ENCODE measurements at regions not wholly inside any gene's neighbourhood (a gene's known extent, or its start where the extent isn't known, plus 50 kb on each side); places are given as distances from the start of the nearest gene placed in this dataset.
"Not testable (repeated sequence)": the region's sequence is repeated elsewhere in the genome, so short reads cannot be mapped to it uniquely, and the experiment has no call there.

GRCh38 chr14:66278418-66278817, 207.8 kb upstream of the CCDC196 start:
- not testable (repeated sequence) for DNase-seq (ENCODE audit: low spot score)

GRCh38 chr14:66281036-66281776, 205.0 kb upstream of the CCDC196 start:
- DNase-seq (ENCODE audit: low spot score) = no peak

GRCh38 chr14:66284346-66284745, 201.8 kb upstream of the CCDC196 start:
- DNase-seq (ENCODE audit: low spot score) = no peak

GRCh38 chr14:66288511-66288910, 197.7 kb upstream of the CCDC196 start:
- no peak for DNase-seq (ENCODE audit: low spot score)

- DNase-seq (ENCODE audit: low spot score) = no peak
These were observed 194.4 kb upstream of the CCDC196 start for GRCh38 chr14:66291756-66292155.

GRCh38 chr14:66293533-66294105, 192.6 kb upstream of the CCDC196 start:
- no peak for DNase-seq (ENCODE audit: low spot score)

- DNase-seq (ENCODE audit: low spot score) = no peak
These were observed 190.8 kb upstream of the CCDC196 start for GRCh38 chr14:66295386-66295785.

- no peak for DNase-seq (ENCODE audit: low spot score)
These were observed 185.3 kb upstream of the CCDC196 start for GRCh38 chr14:66300886-66301285.

GRCh38 chr14:66306101-66306500, 180.1 kb upstream of the CCDC196 start:
- no peak for DNase-seq (ENCODE audit: low spot score)

GRCh38 chr14:66311058-66311457, 175.1 kb upstream of the CCDC196 start:
- no peak for DNase-seq (ENCODE audit: low spot score)

- DNase-seq (ENCODE audit: low spot score) = no peak
These were observed 174.2 kb upstream of the CCDC196 start for GRCh38 chr14:66311990-66312389.

GRCh38 chr14:66312451-66312850, 173.7 kb upstream of the CCDC196 start:
- DNase-seq (ENCODE audit: low spot score) = no peak

GRCh38 chr14:66315098-66315497, 171.1 kb upstream of the CCDC196 start:
- DNase-seq (ENCODE audit: low spot score) = no peak

GRCh38 chr14:66315548-66315947, 170.6 kb upstream of the CCDC196 start:
- DNase-seq (ENCODE audit: low spot score) = no peak

GRCh38 chr14:66322564-66322963, 163.6 kb upstream of the CCDC196 start:
- DNase-seq (ENCODE audit: low spot score) = no peak

- no peak for DNase-seq (ENCODE audit: low spot score)
These were observed 155.9 kb upstream of the CCDC196 start for GRCh38 chr14:66330228-66330627.

GRCh38 chr14:66330916-66331315, 155.3 kb upstream of the CCDC196 start:
- no peak for DNase-seq (ENCODE audit: low spot score)

GRCh38 chr14:66333293-66333692, 152.9 kb upstream of the CCDC196 start:
- not testable (repeated sequence) for DNase-seq (ENCODE audit: low spot score)

GRCh38 chr14:66341239-66341638, 144.9 kb upstream of the CCDC196 start:
- no peak for DNase-seq (ENCODE audit: low spot score)

GRCh38 chr14:66345986-66346385, 140.2 kb upstream of the CCDC196 start:
- no peak for DNase-seq (ENCODE audit: low spot score)

GRCh38 chr14:66351310-66351709, 134.9 kb upstream of the CCDC196 start:
- DNase-seq (ENCODE audit: low spot score) = no peak

- DNase-seq (ENCODE audit: low spot score) = peak; percentile 41
These were observed 126.7 kb upstream of the CCDC196 start for GRCh38 chr14:66359500-66359899.

- DNase-seq (ENCODE audit: low spot score) = no peak
These were observed 125.7 kb upstream of the CCDC196 start for GRCh38 chr14:66360366-66360926.

GRCh38 chr14:66361013-66361412, 125.2 kb upstream of the CCDC196 start:
- DNase-seq (ENCODE audit: low spot score) = no peak

All from NAMALWA (cell line).